ENCODE measurements at regions not wholly inside any gene's neighbourhood (a gene's known extent, or its start where the extent isn't known, plus 50 kb on each side); places are given as distances from the start of the nearest gene placed in this dataset.

DNA sequence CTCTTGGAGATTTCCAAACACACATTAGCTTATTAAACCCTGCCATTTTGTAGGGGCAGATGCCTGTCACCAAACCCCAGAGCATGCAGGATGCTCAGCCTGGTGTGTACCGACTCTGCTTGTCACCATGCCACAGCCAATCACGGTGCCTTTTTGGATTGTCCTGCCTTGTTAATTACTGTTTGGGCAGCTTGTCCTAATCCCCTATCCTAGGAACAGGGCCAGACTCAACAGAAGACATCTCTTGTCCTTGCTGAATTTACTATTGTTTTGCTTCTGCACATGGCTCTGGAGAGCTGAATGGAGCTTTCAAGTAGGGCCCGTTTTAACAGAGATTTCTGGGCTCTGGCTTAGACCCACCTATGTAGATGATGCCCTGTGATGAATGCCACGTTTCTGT, 388.5 kb downstream of the AACS start:
- Histone ChIP-seq H3K9me3 (replicated peaks; ENCODE audit: control insufficient read depth, insufficient read depth, low read length) (peaks cover 2% of the 10 kb centered on the region), H3K79me2 (ENCODE audit: control insufficient read depth, insufficient read depth, low read length) (no peaks in the 10 kb centered on the region), H3K27me3 (replicated peaks in 1 of 2; ENCODE audit: control insufficient read depth in 2 of 2, insufficient read depth in 2 of 2, low read length in 1 of 2) (no peaks in the 10 kb centered on the region), H2AFZ (ENCODE audit: control insufficient read depth, low read depth, low read length) (no peak overlapping the region), H3K4me1 (ENCODE audit: control insufficient read depth, insufficient read depth, low read length) (no peaks in the 10 kb centered on the region), H3K9ac (ENCODE audit: control insufficient read depth, insufficient read depth, low read length) (no peak overlapping the region), H3K4me3 (no peak overlapping the region), H3K4me2 (ENCODE audit: control insufficient read depth, insufficient read depth) (no peak overlapping the region), H4K20me1 (ENCODE audit: control insufficient read depth, insufficient read depth) (no peaks in the 10 kb centered on the region), H3K27ac (ENCODE audit: control insufficient read depth, insufficient read depth) (no peak overlapping the region), H3K36me3 (ENCODE audit: control insufficient read depth in 2 of 2, insufficient read depth in 2 of 2, low read length in 1 of 2) (no peaks in the 10 kb centered on the region)
- in situ Hi-C loops (cut with MboI): no loop called here
- RAD21 ChIA-PET (ENCODE audit: unreplicated experiment): no interaction called here
- DNase-seq (ENCODE audit: low read depth, low spot score) (no peak), ATAC-seq (no peak), FAIRE-seq (no peak)
- 18% methylated on average over 4 of the region's 4 CpGs for WGBS (ENCODE audit: insufficient coverage, insufficient replicate concordance, low lambda C conversion rate, missing lambda C conversion rate)
- POLR2A ChIA-PET: interaction anchor here (0.6 kb wide), 1 partner anchor 26 kb away, joined by 3 read pairs; no protein-coding TSS in a partner anchor
- CTCF ChIA-PET: interaction anchor here (1.5 kb wide), 1 partner anchor 16 kb away, joined by 3 read pairs; no protein-coding TSS in a partner anchor
- intact Hi-C loops (cut with micrococcal nuclease; ENCODE audit: unreplicated experiment): no loop called here
- SMC1A ChIA-PET (ENCODE audit: uncharacterized antibody, unreplicated experiment): no interaction called here
- no TSS peak for BruUV-seq (replicated peaks)
- TF ChIP-seq ZNF592 (IDR thresholded peaks at IDR 0.05): no peak
- no peak for TF ChIP-seq TCF12 (IDR thresholded peaks at IDR 0.05; ENCODE audit: low read depth, low read length)
- TF ChIP-seq GABPA (IDR thresholded peaks at IDR 0.05; ENCODE audit: low read depth): no peak
- no peak for TF ChIP-seq NFYB (IDR thresholded peaks at IDR 0.05; ENCODE audit: insufficient read depth, low read depth, low read length)
- TF ChIP-seq, protein P1, sequence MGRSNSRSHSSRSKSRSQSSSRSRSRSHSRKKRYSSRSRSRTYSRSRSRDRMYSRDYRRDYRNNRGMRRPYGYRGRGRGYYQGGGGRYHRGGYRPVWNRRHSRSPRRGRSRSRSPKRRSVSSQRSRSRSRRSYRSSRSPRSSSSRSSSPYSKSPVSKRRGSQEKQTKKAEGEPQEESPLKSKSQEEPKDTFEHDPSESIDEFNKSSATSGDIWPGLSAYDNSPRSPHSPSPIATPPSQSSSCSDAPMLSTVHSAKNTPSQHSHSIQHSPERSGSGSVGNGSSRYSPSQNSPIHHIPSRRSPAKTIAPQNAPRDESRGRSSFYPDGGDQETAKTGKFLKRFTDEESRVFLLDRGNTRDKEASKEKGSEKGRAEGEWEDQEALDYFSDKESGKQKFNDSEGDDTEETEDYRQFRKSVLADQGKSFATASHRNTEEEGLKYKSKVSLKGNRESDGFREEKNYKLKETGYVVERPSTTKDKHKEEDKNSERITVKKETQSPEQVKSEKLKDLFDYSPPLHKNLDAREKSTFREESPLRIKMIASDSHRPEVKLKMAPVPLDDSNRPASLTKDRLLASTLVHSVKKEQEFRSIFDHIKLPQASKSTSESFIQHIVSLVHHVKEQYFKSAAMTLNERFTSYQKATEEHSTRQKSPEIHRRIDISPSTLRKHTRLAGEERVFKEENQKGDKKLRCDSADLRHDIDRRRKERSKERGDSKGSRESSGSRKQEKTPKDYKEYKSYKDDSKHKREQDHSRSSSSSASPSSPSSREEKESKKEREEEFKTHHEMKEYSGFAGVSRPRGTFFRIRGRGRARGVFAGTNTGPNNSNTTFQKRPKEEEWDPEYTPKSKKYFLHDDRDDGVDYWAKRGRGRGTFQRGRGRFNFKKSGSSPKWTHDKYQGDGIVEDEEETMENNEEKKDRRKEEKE (IDR thresholded peaks at IDR 0.05): no peak
- no peak for TF ChIP-seq SKIL (IDR thresholded peaks at IDR 0.05; ENCODE audit: low read depth, poor library complexity, severe bottlenecking)
- TF ChIP-seq POLR2A (IDR thresholded peaks at IDR 0.05; ENCODE audit: low read depth, low read length): no peak
- TF ChIP-seq PAX5 (IDR thresholded peaks at IDR 0.05; ENCODE audit: borderline replicate concordance, low read depth, low read length): no peak
- no peak for TF ChIP-seq USF2 (IDR thresholded peaks at IDR 0.05; ENCODE audit: borderline replicate concordance, low read depth, low read length)
- TF ChIP-seq SMC3 (IDR thresholded peaks at IDR 0.05; ENCODE audit: borderline replicate concordance, low read length): no peak
- TF ChIP-seq CEBPB (IDR thresholded peaks at IDR 0.05; ENCODE audit: borderline replicate concordance in 1 of 2, low read depth in 2 of 2, low read length in 2 of 2): no peak
- no peak for TF ChIP-seq BHLHE40 (IDR thresholded peaks at IDR 0.05; ENCODE audit: borderline replicate concordance in 1 of 2, low read depth in 2 of 2, low read length in 1 of 2)
- TF ChIP-seq YY1 (IDR thresholded peaks at IDR 0.05; ENCODE audit: low read depth, low read length): no peak
- TF ChIP-seq NFXL1 (IDR thresholded peaks at IDR 0.05; ENCODE audit: borderline replicate concordance): no peak
- no peak for TF ChIP-seq TBL1XR1 (IDR thresholded peaks at IDR 0.05; ENCODE audit: low read depth, low read length)
- no peak for TF ChIP-seq RFX5 (IDR thresholded peaks at IDR 0.05; ENCODE audit: low read depth, low read length)
